ENCODE measurements at regions not wholly inside any gene's neighbourhood (a gene's known extent, or its start where the extent isn't known, plus 50 kb on each side); places are given as distances from the start of the nearest gene placed in this dataset.

DNA sequence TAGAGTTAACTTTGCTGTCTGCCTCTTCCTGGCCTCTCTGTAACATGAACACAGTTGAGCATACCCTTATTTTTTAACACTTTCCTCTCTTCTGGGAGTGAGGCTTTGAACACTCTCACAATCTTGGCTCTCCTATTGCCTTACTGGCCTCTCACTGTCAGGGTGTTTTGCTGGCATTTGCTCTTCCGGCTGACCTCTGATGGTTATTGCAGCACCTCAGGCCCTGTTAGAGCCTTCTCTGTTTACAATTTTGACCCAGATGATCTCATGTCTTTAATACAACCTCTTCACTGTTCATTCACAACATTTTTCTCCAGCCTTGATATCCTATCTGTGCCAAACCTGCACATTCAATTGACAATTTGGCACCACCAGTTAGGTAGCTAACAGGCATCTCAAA lies 357.8 kb upstream of the USP15 start:
- H3K4me3 Mint-ChIP-seq: no peak overlapping the region
- no peaks in the 10 kb centered on the region for H3K4me1 Mint-ChIP-seq (ENCODE audit: low read depth)
- DNase-seq (no peak), ATAC-seq (no peak)
- peaks cover 2% of the 10 kb centered on the region for H3K36me3 Mint-ChIP-seq (ENCODE audit: insufficient read depth)
- peaks cover 16% of the 10 kb centered on the region for H3K9me3 Mint-ChIP-seq
- no peaks in the 10 kb centered on the region for H3K27me3 Mint-ChIP-seq (ENCODE audit: low read depth)

DNA sequence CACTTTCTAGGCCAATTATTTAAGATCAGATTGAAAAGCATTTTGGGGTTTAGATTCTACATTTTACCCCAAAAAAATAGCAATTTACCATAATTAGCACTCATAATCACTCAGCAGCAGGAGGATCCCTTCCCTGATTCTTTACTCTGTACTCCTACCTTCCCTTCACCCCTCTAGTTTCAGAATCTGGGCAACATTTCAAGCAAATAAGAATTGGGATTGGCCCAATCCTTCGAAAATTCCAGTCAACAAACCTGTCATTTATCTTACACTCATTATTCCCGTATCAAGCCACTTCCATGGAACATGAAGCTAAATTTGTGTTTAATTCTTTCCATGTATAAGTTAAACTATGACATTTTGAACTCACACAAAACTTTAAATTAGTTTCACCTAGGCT lies 349.1 kb upstream of the USP15 start:
- Mint-ChIP-seq H3K9me3 (peaks cover 3% of the 10 kb centered on the region), H3K36me3 (ENCODE audit: insufficient read depth) (no peaks in the 10 kb centered on the region), H3K4me3 (no peak overlapping the region), H3K27me3 (ENCODE audit: low read depth) (no peaks in the 10 kb centered on the region), H3K4me1 (ENCODE audit: low read depth) (no peaks in the 10 kb centered on the region)
- no peak for ATAC-seq
- no peak for DNase-seq

DNA sequence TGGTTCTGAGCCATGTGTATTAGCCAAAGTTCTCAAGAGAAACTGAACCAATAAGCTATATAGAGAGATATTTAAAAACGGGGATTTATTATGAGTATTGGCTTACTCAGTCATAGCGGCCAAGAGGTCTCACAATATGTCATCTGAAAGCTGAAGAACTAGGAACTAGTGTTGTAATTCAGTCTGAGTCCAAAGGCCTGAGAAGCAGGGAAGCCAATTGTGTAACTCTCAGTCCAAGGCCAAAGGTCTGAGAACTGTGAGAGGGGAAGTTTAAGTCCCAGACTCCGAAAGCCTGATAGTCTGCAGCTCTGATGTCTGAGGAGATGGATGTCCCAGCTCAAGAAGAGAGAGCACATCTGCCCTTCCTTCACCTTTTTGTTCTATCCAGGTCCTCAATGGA lies 344.8 kb upstream of the USP15 start:
- no peaks in the 10 kb centered on the region for H3K36me3 Mint-ChIP-seq (ENCODE audit: insufficient read depth)
- no peaks in the 10 kb centered on the region for H3K27me3 Mint-ChIP-seq (ENCODE audit: low read depth)
- no peaks in the 10 kb centered on the region for H3K4me1 Mint-ChIP-seq (ENCODE audit: low read depth)
- DNase-seq: no peak
- ATAC-seq: no peak
- no peaks in the 10 kb centered on the region for H3K9me3 Mint-ChIP-seq
- H3K4me3 Mint-ChIP-seq: no peak overlapping the region

DNA sequence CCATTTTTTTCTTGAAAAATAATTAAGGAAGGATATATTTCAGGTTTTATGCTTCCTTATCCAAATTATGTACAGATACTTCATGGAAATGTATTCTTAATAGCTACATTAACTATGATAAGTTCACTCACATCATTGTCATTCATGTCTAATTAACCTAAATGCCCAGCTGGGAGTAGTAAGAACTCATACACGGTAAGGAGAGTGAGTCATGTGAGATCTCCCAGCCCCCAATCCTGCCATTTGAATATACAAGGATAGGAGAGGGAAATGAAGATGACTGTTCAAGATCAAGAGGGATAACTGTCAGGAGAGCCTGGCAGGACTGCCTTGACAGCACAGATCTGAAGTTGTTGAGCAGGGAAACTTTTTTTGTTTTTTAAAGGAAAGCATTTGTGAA lies 343.4 kb upstream of the USP15 start:
- no peak overlapping the region for H3K4me3 Mint-ChIP-seq
- H3K4me1 Mint-ChIP-seq (ENCODE audit: low read depth): no peaks in the 10 kb centered on the region
- ATAC-seq (no peak), DNase-seq (no peak)
- no peaks in the 10 kb centered on the region for H3K36me3 Mint-ChIP-seq (ENCODE audit: insufficient read depth)
- H3K9me3 Mint-ChIP-seq: peaks cover 11% of the 10 kb centered on the region
- peaks cover 1% of the 10 kb centered on the region for H3K27me3 Mint-ChIP-seq (ENCODE audit: low read depth)

GRCh38 chr12:61919686-61920085 lies 340.5 kb upstream of the USP15 start:
- Mint-ChIP-seq H3K4me1 (ENCODE audit: low read depth) (no peaks in the 10 kb centered on the region), H3K9me3 (peaks cover 17% of the 10 kb centered on the region), H3K4me3 (no peak overlapping the region), H3K27me3 (ENCODE audit: low read depth) (peaks cover 1% of the 10 kb centered on the region), H3K36me3 (ENCODE audit: insufficient read depth) (no peaks in the 10 kb centered on the region)
- ATAC-seq: no peak
- no peak for DNase-seq

- Mint-ChIP-seq H3K9me3 (peaks cover 22% of the 10 kb centered on the region), H3K4me1 (ENCODE audit: low read depth) (no peaks in the 10 kb centered on the region), H3K4me3 (no peak overlapping the region), H3K36me3 (ENCODE audit: insufficient read depth) (no peaks in the 10 kb centered on the region), H3K27me3 (ENCODE audit: low read depth) (peaks cover 1% of the 10 kb centered on the region)
- no peak for DNase-seq
- ATAC-seq: no peak
Measured at GRCh38 chr12:61920230-61920629, 340.0 kb upstream of the USP15 start.

- Mint-ChIP-seq H3K36me3 (ENCODE audit: insufficient read depth) (no peaks in the 10 kb centered on the region), H3K9me3 (peaks cover 39% of the 10 kb centered on the region), H3K4me1 (ENCODE audit: low read depth) (no peaks in the 10 kb centered on the region), H3K27me3 (ENCODE audit: low read depth) (peaks cover 1% of the 10 kb centered on the region), H3K4me3 (no peak overlapping the region)
- DNase-seq (no peak), ATAC-seq (no peak)
Measured at GRCh38 chr12:61923152-61923551, 337.1 kb upstream of the USP15 start.

- ATAC-seq: no peak
- no peaks in the 10 kb centered on the region for H3K36me3 Mint-ChIP-seq (ENCODE audit: insufficient read depth)
- peaks cover 12% of the 10 kb centered on the region for H3K9me3 Mint-ChIP-seq
- no peaks in the 10 kb centered on the region for H3K4me1 Mint-ChIP-seq (ENCODE audit: low read depth)
- no peaks in the 10 kb centered on the region for H3K27me3 Mint-ChIP-seq (ENCODE audit: low read depth)
- no peak for DNase-seq
- H3K4me3 Mint-ChIP-seq: no peak overlapping the region
Measured at GRCh38 chr12:61934564-61934963, 325.6 kb upstream of the USP15 start.

DNA sequence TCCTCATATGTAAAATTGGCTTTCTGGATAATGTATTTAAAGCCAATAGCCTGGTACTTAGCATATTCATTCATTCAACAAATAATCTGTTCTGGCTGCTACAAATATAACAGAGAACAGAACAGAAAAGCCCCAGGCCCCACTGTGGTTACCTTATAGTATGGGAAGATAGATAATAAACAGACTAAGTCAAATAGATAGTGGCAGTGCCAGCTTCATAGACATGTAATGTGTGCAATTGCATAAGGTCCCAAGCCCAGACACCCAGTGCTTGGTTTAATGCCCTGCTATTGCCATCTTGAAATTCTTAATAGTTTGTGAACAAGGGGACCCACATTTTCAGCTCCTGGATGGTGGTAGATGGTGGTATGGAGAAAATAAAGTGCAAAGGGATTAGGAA lies 320.2 kb upstream of the USP15 start:
- Mint-ChIP-seq H3K36me3 (ENCODE audit: insufficient read depth) (no peaks in the 10 kb centered on the region), H3K27me3 (ENCODE audit: low read depth) (no peaks in the 10 kb centered on the region), H3K4me3 (no peak overlapping the region), H3K9me3 (peaks cover 15% of the 10 kb centered on the region), H3K4me1 (ENCODE audit: low read depth) (no peaks in the 10 kb centered on the region)
- no peak for ATAC-seq
- DNase-seq: no peak

GRCh38 chr12:61956545-61956944 lies 303.7 kb upstream of the USP15 start:
- ATAC-seq (no peak), DNase-seq (no peak)
- no peak overlapping the region for H3K4me3 Mint-ChIP-seq
- H3K4me1 Mint-ChIP-seq (ENCODE audit: low read depth): no peaks in the 10 kb centered on the region
- no peaks in the 10 kb centered on the region for H3K27me3 Mint-ChIP-seq (ENCODE audit: low read depth)
- peaks cover 3% of the 10 kb centered on the region for H3K9me3 Mint-ChIP-seq
- no peaks in the 10 kb centered on the region for H3K36me3 Mint-ChIP-seq (ENCODE audit: insufficient read depth)

DNA sequence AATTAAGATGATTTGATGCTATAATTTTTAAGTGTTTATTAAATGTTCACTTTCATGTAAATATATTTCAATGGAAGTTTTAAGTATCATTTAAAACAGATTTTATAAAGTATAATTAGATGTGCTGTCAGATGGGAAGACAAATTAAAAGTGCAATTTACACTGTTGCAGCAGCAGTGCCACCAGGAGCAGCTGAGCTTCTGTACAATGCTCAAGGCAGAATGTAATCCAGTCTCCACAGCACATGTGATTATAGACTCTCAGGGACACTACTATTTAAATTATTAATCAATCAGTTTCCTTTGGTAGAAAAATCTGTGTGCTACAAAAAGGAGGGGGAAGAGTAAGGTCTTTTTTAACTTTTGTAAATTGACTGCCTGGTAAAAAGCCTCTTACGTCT lies 285.7 kb upstream of the USP15 start:
- no peak for ATAC-seq
- Mint-ChIP-seq H3K27me3 (ENCODE audit: low read depth) (no peaks in the 10 kb centered on the region), H3K36me3 (ENCODE audit: insufficient read depth) (no peaks in the 10 kb centered on the region), H3K4me1 (ENCODE audit: low read depth) (no peaks in the 10 kb centered on the region), H3K9me3 (peaks cover 7% of the 10 kb centered on the region), H3K4me3 (no peak overlapping the region)
- no peak for DNase-seq

- DNase-seq: no peak
- ATAC-seq: no peak
- Mint-ChIP-seq H3K4me3 (no peak overlapping the region), H3K9me3 (peaks cover 5% of the 10 kb centered on the region), H3K27me3 (ENCODE audit: low read depth) (no peaks in the 10 kb centered on the region), H3K4me1 (ENCODE audit: low read depth) (no peaks in the 10 kb centered on the region), H3K36me3 (ENCODE audit: insufficient read depth) (no peaks in the 10 kb centered on the region)
Measured at GRCh38 chr12:61985830-61986229, 274.4 kb upstream of the USP15 start.

GRCh38 chr12:61987173-61987572 lies 273.0 kb upstream of the USP15 start:
- ATAC-seq: no peak

GRCh38 chr12:61991661-61992060 lies 268.5 kb upstream of the USP15 start:
- Mint-ChIP-seq H3K4me1 (ENCODE audit: low read depth) (no peaks in the 10 kb centered on the region), H3K4me3 (no peak overlapping the region), H3K9me3 (no peaks in the 10 kb centered on the region), H3K36me3 (ENCODE audit: insufficient read depth) (no peaks in the 10 kb centered on the region), H3K27me3 (ENCODE audit: low read depth) (no peaks in the 10 kb centered on the region)
- DNase-seq (no peak), ATAC-seq (no peak)

More at GRCh38 chr12:61987173-61987572, 273.0 kb upstream of the USP15 start:
- Mint-ChIP-seq H3K27me3 (ENCODE audit: low read depth) (no peaks in the 10 kb centered on the region), H3K36me3 (ENCODE audit: insufficient read depth) (no peaks in the 10 kb centered on the region), H3K4me1 (ENCODE audit: low read depth) (no peaks in the 10 kb centered on the region), H3K4me3 (no peak overlapping the region), H3K9me3 (peaks cover 5% of the 10 kb centered on the region)
- DNase-seq: no peak

GRCh38 chr12:61993734-61994345 lies 266.4 kb upstream of the USP15 start:
- Mint-ChIP-seq H3K9me3 (no peaks in the 10 kb centered on the region), H3K27me3 (ENCODE audit: low read depth) (no peaks in the 10 kb centered on the region), H3K4me1 (ENCODE audit: low read depth) (no peaks in the 10 kb centered on the region), H3K4me3 (no peak overlapping the region), H3K36me3 (ENCODE audit: insufficient read depth) (no peaks in the 10 kb centered on the region)
- DNase-seq (no peak), ATAC-seq (peak in 1 of 2 donors; percentile 40)

DNA sequence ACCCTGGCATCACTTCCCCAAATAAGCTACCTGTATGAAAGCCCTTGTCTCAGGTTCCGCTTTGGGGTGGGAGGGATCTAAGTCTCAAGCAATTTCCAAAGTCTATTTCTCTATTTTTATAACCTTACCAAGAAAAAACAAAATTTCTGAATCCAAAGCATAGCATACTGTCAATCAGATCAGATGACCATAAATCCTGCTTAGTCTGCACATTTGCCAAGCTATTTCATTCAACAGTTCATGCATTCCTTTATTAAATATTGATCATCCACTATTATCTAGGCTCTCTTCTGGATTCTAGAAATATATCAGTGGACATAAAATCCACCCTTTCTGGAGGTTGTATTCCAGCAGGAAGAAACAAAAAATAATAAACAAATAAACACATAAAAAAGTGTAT lies 263.5 kb upstream of the USP15 start:
- ATAC-seq (no peak), DNase-seq (no peak)
- H3K27me3 Mint-ChIP-seq (ENCODE audit: low read depth): no peaks in the 10 kb centered on the region
- no peaks in the 10 kb centered on the region for H3K4me1 Mint-ChIP-seq (ENCODE audit: low read depth)
- H3K4me3 Mint-ChIP-seq: no peak overlapping the region
- no peaks in the 10 kb centered on the region for H3K9me3 Mint-ChIP-seq
- H3K36me3 Mint-ChIP-seq (ENCODE audit: insufficient read depth): no peaks in the 10 kb centered on the region

Data from activated T-cell treated with anti-CD3 and anti-CD28 coated beads, Interleukin-2, amount 50 U/mL, for 4 hours (primary cell).